ENCODE measurements at regions not wholly inside any gene's neighbourhood (a gene's known extent, or its start where the extent isn't known, plus 50 kb on each side); places are given as distances from the start of the nearest gene placed in this dataset.

DNA sequence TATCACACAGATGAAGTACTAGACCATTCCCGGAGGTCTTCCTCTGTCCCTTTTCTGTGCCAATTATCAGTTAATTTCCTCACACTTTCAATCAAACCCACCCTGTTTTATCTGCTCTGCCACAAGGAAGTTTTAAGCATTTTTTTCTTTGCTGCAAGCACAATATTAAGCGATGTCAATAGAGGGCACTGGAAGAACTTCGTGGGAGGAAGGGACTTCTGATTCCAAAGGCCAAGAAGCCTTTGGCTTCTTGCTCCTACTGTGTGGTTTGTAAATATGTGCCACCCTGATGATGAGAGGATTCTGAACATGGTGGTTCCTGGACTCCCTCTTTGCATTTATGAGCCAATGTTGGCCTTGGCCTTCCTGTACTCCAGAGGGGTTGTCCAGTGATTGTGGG is 1712.5 kb upstream of the C9orf72 start:
- TF ChIP-seq POLR2A (IDR thresholded peaks at IDR 0.05) = no peak
- TF ChIP-seq, protein P1, sequence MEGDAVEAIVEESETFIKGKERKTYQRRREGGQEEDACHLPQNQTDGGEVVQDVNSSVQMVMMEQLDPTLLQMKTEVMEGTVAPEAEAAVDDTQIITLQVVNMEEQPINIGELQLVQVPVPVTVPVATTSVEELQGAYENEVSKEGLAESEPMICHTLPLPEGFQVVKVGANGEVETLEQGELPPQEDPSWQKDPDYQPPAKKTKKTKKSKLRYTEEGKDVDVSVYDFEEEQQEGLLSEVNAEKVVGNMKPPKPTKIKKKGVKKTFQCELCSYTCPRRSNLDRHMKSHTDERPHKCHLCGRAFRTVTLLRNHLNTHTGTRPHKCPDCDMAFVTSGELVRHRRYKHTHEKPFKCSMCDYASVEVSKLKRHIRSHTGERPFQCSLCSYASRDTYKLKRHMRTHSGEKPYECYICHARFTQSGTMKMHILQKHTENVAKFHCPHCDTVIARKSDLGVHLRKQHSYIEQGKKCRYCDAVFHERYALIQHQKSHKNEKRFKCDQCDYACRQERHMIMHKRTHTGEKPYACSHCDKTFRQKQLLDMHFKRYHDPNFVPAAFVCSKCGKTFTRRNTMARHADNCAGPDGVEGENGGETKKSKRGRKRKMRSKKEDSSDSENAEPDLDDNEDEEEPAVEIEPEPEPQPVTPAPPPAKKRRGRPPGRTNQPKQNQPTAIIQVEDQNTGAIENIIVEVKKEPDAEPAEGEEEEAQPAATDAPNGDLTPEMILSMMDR (IDR thresholded peaks at IDR 0.05) = no peak

Measured in testis (tissue), 2 donors.